HL-60 (cell line): ENCODE measurements at regions not wholly inside any gene's neighbourhood (a gene's known extent, or its start where the extent isn't known, plus 50 kb on each side); places are given as distances from the start of the nearest gene placed in this dataset.
"Not testable (repeated sequence)": the region's sequence is repeated elsewhere in the genome, so short reads cannot be mapped to it uniquely, and the experiment has no call there.

Experiments used
- DNase-seq, 2 experiments: peaks; one replicate each; pipeline ENCODE4 v3.0.0-alpha.2; 2010 to 2020; ENCODE audit warnings: low read depth in 1 of 2, low spot score in 1 of 2
- H3K27ac ChIP-seq: fragments of 250-450 bp; sonication (Bioruptor Pico); replicated peaks from 2 replicates; pipeline ENCODE4 v1.5.1; 2020; ENCODE audit warnings: mild to moderate bottlenecking, moderate library complexity
- H3K27me3 ChIP-seq: fragments of 250-450 bp; sonication (Bioruptor Pico); 2 replicates; pipeline ENCODE4 v1.5.1; 2021; ENCODE audit warnings: mild to moderate bottlenecking, moderate library complexity; ENCODE audit not compliant: insufficient read depth, poor library complexity, severe bottlenecking
- H3K4me3 ChIP-seq: replicated peaks from 2 replicates; pipeline ENCODE4 v1.5.1; 2011; ENCODE audit warnings: mild to moderate bottlenecking, control low read depth, low read length; ENCODE audit not compliant: insufficient read depth
- CTCF ChIP-seq: IDR thresholded peaks from one replicate; pipeline ENCODE4 v1.5.1; 2011; ENCODE audit warnings: low read length, control low read depth, inconsistent platforms; ENCODE audit not compliant: insufficient read depth
- GABPA ChIP-seq: IDR thresholded peaks from 2 replicates; pipeline ENCODE4 v1.6.1; 2012; ENCODE audit warnings: low read depth
- POLR2AphosphoS5 ChIP-seq: IDR thresholded peaks from 2 replicates; pipeline ENCODE4 v1.6.1; 2012; ENCODE audit warnings: low read depth
- REST ChIP-seq: IDR thresholded peaks from 2 replicates; pipeline ENCODE4 v1.6.1; 2012; ENCODE audit warnings: low read depth; ENCODE audit not compliant: insufficient replicate concordance
- SPI1 ChIP-seq: IDR thresholded peaks from 2 replicates; pipeline ENCODE4 v1.6.1; 2012; ENCODE audit warnings: low read depth, mild to moderate bottlenecking, borderline replicate concordance

GRCh38 chr3:145088917-145089316 lies 1072.1 kb downstream of the PLOD2 start:
- no peak overlapping the region for H3K4me3 ChIP-seq
- H3K27me3 ChIP-seq = no peaks in the 10 kb centered on the region
- TF ChIP-seq POLR2AphosphoS5 = no peak
- no peak for TF ChIP-seq SPI1
- TF ChIP-seq GABPA = no peak
- no peak for TF ChIP-seq REST
- no peak for TF ChIP-seq CTCF
- no peak for DNase-seq
- H3K27ac ChIP-seq = no peak overlapping the region

DNA sequence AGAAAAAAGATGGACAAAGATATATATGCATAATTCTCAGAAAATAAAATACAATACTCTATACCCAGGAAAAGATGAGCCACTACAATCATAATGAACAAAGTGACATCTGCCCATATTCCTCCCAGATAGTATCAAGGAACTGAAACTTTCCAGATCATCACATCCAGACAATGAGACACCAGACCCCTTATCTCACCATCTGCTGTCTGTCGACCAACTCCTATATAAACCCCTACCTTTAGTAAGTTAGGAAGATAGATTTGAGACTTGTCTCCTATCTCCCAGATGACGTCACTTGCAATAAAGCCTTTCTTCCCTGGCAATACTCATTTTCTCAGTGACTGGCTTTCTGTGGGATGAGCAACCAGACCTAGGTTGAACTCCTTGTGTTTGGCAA lies 1071.6 kb downstream of the PLOD2 start:
- no peak for TF ChIP-seq POLR2AphosphoS5
- DNase-seq = no peak

GRCh38 chr3:145094355-145094941 lies 1066.5 kb downstream of the PLOD2 start:
- TF ChIP-seq REST (no peak), CTCF (no peak), POLR2AphosphoS5 (no peak), GABPA (no peak), SPI1 (no peak)
- Histone ChIP-seq H3K4me3 (no peak overlapping the region), H3K27me3 (no peaks in the 10 kb centered on the region), H3K27ac (no peak overlapping the region)
- DNase-seq = peak in 1 of 2 experiments; percentile 5

More for the DNA sequence above, 1071.6 kb downstream of the PLOD2 start:
- Histone ChIP-seq H3K4me3 (no peak overlapping the region), H3K27me3 (no peaks in the 10 kb centered on the region), H3K27ac (no peak overlapping the region)

GRCh38 chr3:145111141-145111540 lies 1049.8 kb downstream of the PLOD2 start:
- H3K4me3 ChIP-seq, H3K27me3 ChIP-seq, DNase-seq, H3K27ac ChIP-seq: not testable (repeated sequence)

- no peak overlapping the region for H3K4me3 ChIP-seq
- no peak for DNase-seq
- TF ChIP-seq POLR2AphosphoS5 = no peak
- TF ChIP-seq CTCF = no peak
- no peak for TF ChIP-seq GABPA
- TF ChIP-seq SPI1 = no peak
- no peak for TF ChIP-seq REST
- H3K27me3 ChIP-seq = no peaks in the 10 kb centered on the region
- no peak overlapping the region for H3K27ac ChIP-seq
Measured at GRCh38 chr3:145116769-145117168, 1044.2 kb downstream of the PLOD2 start.
